ENCODE measurements at regions not wholly inside any gene's neighbourhood (a gene's known extent, or its start where the extent isn't known, plus 50 kb on each side); places are given as distances from the start of the nearest gene placed in this dataset.

- H3K4me3 ChIP-seq: no peak overlapping the region
- H3K4me1 ChIP-seq: peaks cover 0 to 6% (median 0%) of the 10 kb centered on the region in 6 donors
- TF ChIP-seq POLR2A (IDR thresholded peaks at IDR 0.05) (no peak), POLR2AphosphoS5 (IDR thresholded peaks at IDR 0.05) (no peak)
- TF ChIP-seq, protein P1, sequence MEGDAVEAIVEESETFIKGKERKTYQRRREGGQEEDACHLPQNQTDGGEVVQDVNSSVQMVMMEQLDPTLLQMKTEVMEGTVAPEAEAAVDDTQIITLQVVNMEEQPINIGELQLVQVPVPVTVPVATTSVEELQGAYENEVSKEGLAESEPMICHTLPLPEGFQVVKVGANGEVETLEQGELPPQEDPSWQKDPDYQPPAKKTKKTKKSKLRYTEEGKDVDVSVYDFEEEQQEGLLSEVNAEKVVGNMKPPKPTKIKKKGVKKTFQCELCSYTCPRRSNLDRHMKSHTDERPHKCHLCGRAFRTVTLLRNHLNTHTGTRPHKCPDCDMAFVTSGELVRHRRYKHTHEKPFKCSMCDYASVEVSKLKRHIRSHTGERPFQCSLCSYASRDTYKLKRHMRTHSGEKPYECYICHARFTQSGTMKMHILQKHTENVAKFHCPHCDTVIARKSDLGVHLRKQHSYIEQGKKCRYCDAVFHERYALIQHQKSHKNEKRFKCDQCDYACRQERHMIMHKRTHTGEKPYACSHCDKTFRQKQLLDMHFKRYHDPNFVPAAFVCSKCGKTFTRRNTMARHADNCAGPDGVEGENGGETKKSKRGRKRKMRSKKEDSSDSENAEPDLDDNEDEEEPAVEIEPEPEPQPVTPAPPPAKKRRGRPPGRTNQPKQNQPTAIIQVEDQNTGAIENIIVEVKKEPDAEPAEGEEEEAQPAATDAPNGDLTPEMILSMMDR (IDR thresholded peaks at IDR 0.05 in 8 of 11, conservative IDR thresholded peaks at IDR 0.05 in 3 of 11): no peak
- 82 to 95% (median 83%) methylated on average over 1 of the region's 1 CpG for WGBS, 5 donors
- no peak overlapping the region for H3K27ac ChIP-seq
- no peak for DNase-seq
- intact Hi-C loops (cut with DNase I; ENCODE audit: low total_unique reads): no loop called here
- no peaks in the 10 kb centered on the region for H3K9me3 ChIP-seq
- H3K36me3 ChIP-seq: no peaks in the 10 kb centered on the region
- H3K27me3 ChIP-seq (replicated peaks in 1 of 7): peaks cover 0 to 6% (median 0%) of the 10 kb centered on the region in 7 donors
These were observed 363.5 kb upstream of the DUSP10 start for GRCh38 chr1:222105393-222105737.

- Histone ChIP-seq H3K4me1 (peaks cover 0 to 6% (median 0%) of the 10 kb centered on the region in 6 donors), H3K27ac (no peak overlapping the region), H3K4me3 (no peak overlapping the region), H3K9me3 (no peaks in the 10 kb centered on the region), H3K36me3 (no peaks in the 10 kb centered on the region), H3K27me3 (replicated peaks in 1 of 7) (peaks cover 0 to 6% (median 0%) of the 10 kb centered on the region in 7 donors)
- TF ChIP-seq, protein P1 (IDR thresholded peaks at IDR 0.05 in 8 of 11, conservative IDR thresholded peaks at IDR 0.05 in 3 of 11): no peak
- TF ChIP-seq POLR2AphosphoS5 (IDR thresholded peaks at IDR 0.05): no peak
- DNase-seq: no peak
- 63 to 79% (median 72%) methylated on average over 6 of the region's 6 CpGs for WGBS, 5 donors
- intact Hi-C loops (cut with DNase I; ENCODE audit: low total_unique reads): no loop called here
These were observed 363.0 kb upstream of the DUSP10 start for GRCh38 chr1:222104694-222105392.

DNA sequence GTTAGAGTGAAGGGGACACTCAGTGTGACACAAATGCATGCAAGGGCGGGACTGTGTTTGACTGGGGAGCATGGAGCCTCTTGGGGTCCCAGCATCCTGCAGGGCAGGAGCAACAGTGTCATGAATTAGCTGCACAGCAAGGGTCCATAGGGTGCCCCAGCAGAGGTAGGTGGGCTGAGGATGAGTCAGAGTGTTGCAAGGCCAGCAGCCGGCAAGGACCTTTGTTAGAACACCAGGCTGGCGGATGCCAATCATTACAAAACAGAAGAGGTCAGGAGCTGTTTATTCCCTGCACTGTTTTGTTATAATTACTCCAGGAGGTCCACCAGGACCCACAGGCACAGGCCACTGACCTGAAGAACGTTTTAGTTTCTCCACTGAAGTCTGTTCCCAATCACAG, 362.2 kb upstream of the DUSP10 start:
- TF ChIP-seq POLR2A (IDR thresholded peaks at IDR 0.05) (no peak), POLR2AphosphoS5 (IDR thresholded peaks at IDR 0.05) (no peak)
- TF ChIP-seq, protein P1 (IDR thresholded peaks at IDR 0.05 in 8 of 11, conservative IDR thresholded peaks at IDR 0.05 in 3 of 11): no peak
- no peak for DNase-seq
- intact Hi-C loops (cut with DNase I; ENCODE audit: low total_unique reads): no loop called here
- Histone ChIP-seq H3K4me3 (no peak overlapping the region), H3K4me1 (peaks cover 0 to 6% (median 0%) of the 10 kb centered on the region in 6 donors), H3K9me3 (no peaks in the 10 kb centered on the region), H3K27ac (no peak overlapping the region), H3K27me3 (replicated peaks in 1 of 7) (peaks cover 0 to 6% (median 0%) of the 10 kb centered on the region in 7 donors), H3K36me3 (no peaks in the 10 kb centered on the region)
- WGBS, 5 donors: 75 to 88% (median 82%) methylated on average over 4 of the region's 4 CpGs

- H3K9me3 ChIP-seq: no peaks in the 10 kb centered on the region
- H3K4me3 ChIP-seq: no peak overlapping the region
- TF ChIP-seq POLR2A (IDR thresholded peaks at IDR 0.05): no peak
- TF ChIP-seq, protein P1 (IDR thresholded peaks at IDR 0.05 in 8 of 11, conservative IDR thresholded peaks at IDR 0.05 in 3 of 11): no peak
- TF ChIP-seq POLR2AphosphoS5 (IDR thresholded peaks at IDR 0.05): no peak
- WGBS, 5 donors: 52 to 89% (median 75%) methylated on average over 2 of the region's 2 CpGs
- peaks cover 0 to 6% (median 0%) of the 10 kb centered on the region in 7 donors for H3K27me3 ChIP-seq (replicated peaks in 1 of 7)
- H3K27ac ChIP-seq: no peak overlapping the region
- H3K4me1 ChIP-seq: no peaks in the 10 kb centered on the region
- H3K36me3 ChIP-seq: no peaks in the 10 kb centered on the region
- DNase-seq: no peak
- intact Hi-C loops (cut with DNase I; ENCODE audit: low total_unique reads): loop anchor here (5.0 kb wide), 1 partner anchor 358 kb away; no protein-coding TSS in a partner anchor
These were observed 357.9 kb upstream of the DUSP10 start for GRCh38 chr1:222099746-222100145.
